ENCODE measurements at regions not wholly inside any gene's neighbourhood (a gene's known extent, or its start where the extent isn't known, plus 50 kb on each side); places are given as distances from the start of the nearest gene placed in this dataset.

DNA sequence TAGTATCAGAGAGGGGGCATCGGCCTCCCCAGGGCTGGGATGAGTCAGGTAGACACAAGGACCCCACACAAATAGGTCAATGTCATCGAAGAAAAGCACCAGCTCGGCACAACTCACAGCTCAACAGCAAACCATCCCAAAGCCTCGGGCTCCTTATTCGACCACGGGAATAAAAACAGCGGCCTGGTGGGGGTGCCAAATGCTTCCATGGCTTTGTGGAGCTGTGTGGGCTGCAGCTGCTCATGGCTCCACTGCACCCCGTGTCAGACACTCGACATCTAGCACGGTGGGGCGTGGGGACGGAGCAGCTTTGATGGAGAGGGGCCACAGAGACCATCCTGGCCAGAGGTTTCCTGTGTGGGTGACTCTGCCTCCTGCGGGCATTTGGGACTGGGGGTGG, 212.5 kb upstream of the SOX1 start:
- Histone ChIP-seq H3K4me3 (ENCODE audit: low read depth in 2 of 2, low read length in 1 of 2) (no peak overlapping the region), H4K20me1 (ENCODE audit: insufficient read depth) (no peaks in the 10 kb centered on the region), H3K9me3 (no peaks in the 10 kb centered on the region), H3K27ac (ENCODE audit: low read depth in 2 of 2, low read length in 1 of 2) (no peak overlapping the region), H3K36me3 (replicated peaks in 1 of 2; ENCODE audit: control insufficient read depth in 1 of 2, insufficient read depth in 2 of 2, low read length in 1 of 2) (no peaks in the 10 kb centered on the region), H3K9me2 (no peaks in the 10 kb centered on the region), H3K9ac (no peak overlapping the region), H3K4me2 (no peak overlapping the region), H3K27me3 (ENCODE audit: insufficient read depth) (no peaks in the 10 kb centered on the region), H2AFZ (ENCODE audit: low read depth) (no peak overlapping the region), H3F3A (replicated peaks; ENCODE audit: insufficient read depth) (no peaks in the 10 kb centered on the region), H3K79me2 (ENCODE audit: insufficient read depth) (no peaks in the 10 kb centered on the region), H3K4me1 (ENCODE audit: control insufficient read depth in 1 of 2, insufficient read depth in 2 of 2, low read depth in 1 of 2, low read length in 1 of 2) (no peaks in the 10 kb centered on the region)
- TF ChIP-seq JUND (IDR thresholded peaks at IDR 0.05) (no peak), FOXM1 (IDR thresholded peaks at IDR 0.05; ENCODE audit: low read depth) (no peak), EZH2phosphoT487 (IDR thresholded peaks at IDR 0.05; ENCODE audit: borderline replicate concordance, low read depth) (no peak), TCF12 (IDR thresholded peaks at IDR 0.05) (no peak), MXI1 (IDR thresholded peaks at IDR 0.05; ENCODE audit: low read depth, low read length) (no peak), FOSL2 (IDR thresholded peaks at IDR 0.05; ENCODE audit: borderline replicate concordance, low read depth) (no peak)
- ChIA-PET CTCF (no interaction called here), POLR2A (interaction anchor here (0.6 kb wide), 1 partner anchor 13 kb away, joined by 3 read pairs; no protein-coding TSS in a partner anchor)
- no peak for DNase-seq
- WGBS (ENCODE audit: low lambda C conversion rate): 2% methylated on average over 7 of the region's 13 CpGs

GRCh38 chr13:111855191-111855590, 211.8 kb upstream of the SOX1 start:
- Histone ChIP-seq H3K27me3 (ENCODE audit: insufficient read depth) (no peaks in the 10 kb centered on the region), H3K9me2 (no peaks in the 10 kb centered on the region), H2AFZ (ENCODE audit: low read depth) (no peak overlapping the region), H3K9me3 (no peaks in the 10 kb centered on the region), H3K36me3 (replicated peaks in 1 of 2; ENCODE audit: control insufficient read depth in 1 of 2, insufficient read depth in 2 of 2, low read length in 1 of 2) (no peaks in the 10 kb centered on the region), H3K79me2 (ENCODE audit: insufficient read depth) (no peaks in the 10 kb centered on the region), H3K27ac (ENCODE audit: low read depth in 2 of 2, low read length in 1 of 2) (no peak overlapping the region), H3K9ac (no peak overlapping the region), H3K4me1 (ENCODE audit: control insufficient read depth in 1 of 2, insufficient read depth in 2 of 2, low read depth in 1 of 2, low read length in 1 of 2) (no peaks in the 10 kb centered on the region), H4K20me1 (ENCODE audit: insufficient read depth) (no peaks in the 10 kb centered on the region), H3F3A (replicated peaks; ENCODE audit: insufficient read depth) (no peaks in the 10 kb centered on the region), H3K4me3 (ENCODE audit: low read depth in 2 of 2, low read length in 1 of 2) (no peak overlapping the region), H3K4me2 (no peak overlapping the region)
- no peak for TF ChIP-seq EZH2phosphoT487 (IDR thresholded peaks at IDR 0.05; ENCODE audit: borderline replicate concordance, low read depth)
- TF ChIP-seq FOXM1 (IDR thresholded peaks at IDR 0.05; ENCODE audit: low read depth): no peak
- no peak for TF ChIP-seq POLR2AphosphoS5 (IDR thresholded peaks at IDR 0.05; ENCODE audit: low read depth, low read length)
- TF ChIP-seq, protein P1, sequence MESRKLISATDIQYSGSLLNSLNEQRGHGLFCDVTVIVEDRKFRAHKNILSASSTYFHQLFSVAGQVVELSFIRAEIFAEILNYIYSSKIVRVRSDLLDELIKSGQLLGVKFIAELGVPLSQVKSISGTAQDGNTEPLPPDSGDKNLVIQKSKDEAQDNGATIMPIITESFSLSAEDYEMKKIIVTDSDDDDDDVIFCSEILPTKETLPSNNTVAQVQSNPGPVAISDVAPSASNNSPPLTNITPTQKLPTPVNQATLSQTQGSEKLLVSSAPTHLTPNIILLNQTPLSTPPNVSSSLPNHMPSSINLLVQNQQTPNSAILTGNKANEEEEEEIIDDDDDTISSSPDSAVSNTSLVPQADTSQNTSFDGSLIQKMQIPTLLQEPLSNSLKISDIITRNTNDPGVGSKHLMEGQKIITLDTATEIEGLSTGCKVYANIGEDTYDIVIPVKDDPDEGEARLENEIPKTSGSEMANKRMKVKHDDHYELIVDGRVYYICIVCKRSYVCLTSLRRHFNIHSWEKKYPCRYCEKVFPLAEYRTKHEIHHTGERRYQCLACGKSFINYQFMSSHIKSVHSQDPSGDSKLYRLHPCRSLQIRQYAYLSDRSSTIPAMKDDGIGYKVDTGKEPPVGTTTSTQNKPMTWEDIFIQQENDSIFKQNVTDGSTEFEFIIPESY (IDR thresholded peaks at IDR 0.05; ENCODE audit: borderline replicate concordance, low read depth): no peak
- TF ChIP-seq GABPA (IDR thresholded peaks at IDR 0.05; ENCODE audit: low read depth): no peak
- TF ChIP-seq TCF12 (IDR thresholded peaks at IDR 0.05): no peak
- TF ChIP-seq, protein P2, sequence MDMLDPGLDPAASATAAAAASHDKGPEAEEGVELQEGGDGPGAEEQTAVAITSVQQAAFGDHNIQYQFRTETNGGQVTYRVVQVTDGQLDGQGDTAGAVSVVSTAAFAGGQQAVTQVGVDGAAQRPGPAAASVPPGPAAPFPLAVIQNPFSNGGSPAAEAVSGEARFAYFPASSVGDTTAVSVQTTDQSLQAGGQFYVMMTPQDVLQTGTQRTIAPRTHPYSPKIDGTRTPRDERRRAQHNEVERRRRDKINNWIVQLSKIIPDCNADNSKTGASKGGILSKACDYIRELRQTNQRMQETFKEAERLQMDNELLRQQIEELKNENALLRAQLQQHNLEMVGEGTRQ (IDR thresholded peaks at IDR 0.05; ENCODE audit: borderline replicate concordance, low read depth, low read length): no peak
- TF ChIP-seq TAF1 (IDR thresholded peaks at IDR 0.05; ENCODE audit: borderline replicate concordance, low read depth, low read length): no peak
- no peak for TF ChIP-seq JUND (IDR thresholded peaks at IDR 0.05)
- TF ChIP-seq RFX5 (IDR thresholded peaks at IDR 0.05; ENCODE audit: low read length): no peak
- no peak for TF ChIP-seq MEF2A (IDR thresholded peaks at IDR 0.05; ENCODE audit: borderline replicate concordance, low read depth)
- TF ChIP-seq, protein P3, sequence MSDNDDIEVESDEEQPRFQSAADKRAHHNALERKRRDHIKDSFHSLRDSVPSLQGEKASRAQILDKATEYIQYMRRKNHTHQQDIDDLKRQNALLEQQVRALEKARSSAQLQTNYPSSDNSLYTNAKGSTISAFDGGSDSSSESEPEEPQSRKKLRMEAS (IDR thresholded peaks at IDR 0.05; ENCODE audit: low read depth): no peak
- TF ChIP-seq, protein P4, sequence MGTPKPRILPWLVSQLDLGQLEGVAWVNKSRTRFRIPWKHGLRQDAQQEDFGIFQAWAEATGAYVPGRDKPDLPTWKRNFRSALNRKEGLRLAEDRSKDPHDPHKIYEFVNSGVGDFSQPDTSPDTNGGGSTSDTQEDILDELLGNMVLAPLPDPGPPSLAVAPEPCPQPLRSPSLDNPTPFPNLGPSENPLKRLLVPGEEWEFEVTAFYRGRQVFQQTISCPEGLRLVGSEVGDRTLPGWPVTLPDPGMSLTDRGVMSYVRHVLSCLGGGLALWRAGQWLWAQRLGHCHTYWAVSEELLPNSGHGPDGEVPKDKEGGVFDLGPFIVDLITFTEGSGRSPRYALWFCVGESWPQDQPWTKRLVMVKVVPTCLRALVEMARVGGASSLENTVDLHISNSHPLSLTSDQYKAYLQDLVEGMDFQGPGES (IDR thresholded peaks at IDR 0.05; ENCODE audit: low read depth, low read length): no peak
- TF ChIP-seq, protein P5, sequence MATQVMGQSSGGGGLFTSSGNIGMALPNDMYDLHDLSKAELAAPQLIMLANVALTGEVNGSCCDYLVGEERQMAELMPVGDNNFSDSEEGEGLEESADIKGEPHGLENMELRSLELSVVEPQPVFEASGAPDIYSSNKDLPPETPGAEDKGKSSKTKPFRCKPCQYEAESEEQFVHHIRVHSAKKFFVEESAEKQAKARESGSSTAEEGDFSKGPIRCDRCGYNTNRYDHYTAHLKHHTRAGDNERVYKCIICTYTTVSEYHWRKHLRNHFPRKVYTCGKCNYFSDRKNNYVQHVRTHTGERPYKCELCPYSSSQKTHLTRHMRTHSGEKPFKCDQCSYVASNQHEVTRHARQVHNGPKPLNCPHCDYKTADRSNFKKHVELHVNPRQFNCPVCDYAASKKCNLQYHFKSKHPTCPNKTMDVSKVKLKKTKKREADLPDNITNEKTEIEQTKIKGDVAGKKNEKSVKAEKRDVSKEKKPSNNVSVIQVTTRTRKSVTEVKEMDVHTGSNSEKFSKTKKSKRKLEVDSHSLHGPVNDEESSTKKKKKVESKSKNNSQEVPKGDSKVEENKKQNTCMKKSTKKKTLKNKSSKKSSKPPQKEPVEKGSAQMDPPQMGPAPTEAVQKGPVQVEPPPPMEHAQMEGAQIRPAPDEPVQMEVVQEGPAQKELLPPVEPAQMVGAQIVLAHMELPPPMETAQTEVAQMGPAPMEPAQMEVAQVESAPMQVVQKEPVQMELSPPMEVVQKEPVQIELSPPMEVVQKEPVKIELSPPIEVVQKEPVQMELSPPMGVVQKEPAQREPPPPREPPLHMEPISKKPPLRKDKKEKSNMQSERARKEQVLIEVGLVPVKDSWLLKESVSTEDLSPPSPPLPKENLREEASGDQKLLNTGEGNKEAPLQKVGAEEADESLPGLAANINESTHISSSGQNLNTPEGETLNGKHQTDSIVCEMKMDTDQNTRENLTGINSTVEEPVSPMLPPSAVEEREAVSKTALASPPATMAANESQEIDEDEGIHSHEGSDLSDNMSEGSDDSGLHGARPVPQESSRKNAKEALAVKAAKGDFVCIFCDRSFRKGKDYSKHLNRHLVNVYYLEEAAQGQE (IDR thresholded peaks at IDR 0.05; ENCODE audit: low read depth, low read length): no peak
- no peak for TF ChIP-seq RCOR1 (IDR thresholded peaks at IDR 0.05; ENCODE audit: low read length)
- TF ChIP-seq EP300 (IDR thresholded peaks at IDR 0.05; ENCODE audit: borderline replicate concordance in 1 of 2, low read depth in 1 of 2, low read length in 1 of 2): no peak
- no peak for TF ChIP-seq ELF1 (IDR thresholded peaks at IDR 0.05)
- 23% methylated on average over 8 of the region's 8 CpGs for WGBS (ENCODE audit: low lambda C conversion rate)
- CTCF ChIA-PET: no interaction called here
- POLR2A ChIA-PET: no interaction called here
- no peak for DNase-seq

All from SK-N-SH (cell line).